Right lobe of liver (tissue), 6 donors: ENCODE measurements at regions not wholly inside any gene's neighbourhood (a gene's known extent, or its start where the extent isn't known, plus 50 kb on each side); places are given as distances from the start of the nearest gene placed in this dataset.
A peak's percentile ranks its signal among the peaks of the same experiment; 100 is the strongest.

Experiments used
- ATAC-seq, 4 donors: fragments of 200-7000 bp; cut with Tn5 transposase; one replicate each; pipeline ENCODE4 v1.9.1; 2020; ENCODE audit warnings: mild to moderate bottlenecking in 4 of 4, moderate library complexity in 4 of 4
- DNase-seq, 3 donors: peaks; one replicate each; pipeline ENCODE4 v3.0.0-alpha.2; 2020
- H3K27ac ChIP-seq, 3 donors: fragments of 200-600 bp; one replicate each; pipeline ENCODE4 v1.8.0; 2022
- H3K27me3 ChIP-seq, 2 donors: fragments of 200-600 bp; one replicate each; pipeline ENCODE4 v1.8.0; 2022
- H3K36me3 ChIP-seq, 4 donors: fragments of 200-600 bp; sonication (generic) in 1 of 4; one replicate each; pipeline versions ENCODE4 v1.5.1 to v1.8.0; 2017 to 2022; ENCODE audit warnings: control low read depth in 1 of 4
- H3K4me1 ChIP-seq, 4 donors: fragments of 200-600 bp; sonication (generic) in 1 of 4; one replicate each; pipeline versions ENCODE4 v1.5.1 to v1.8.0; 2017 to 2022; ENCODE audit warnings: control low read depth in 1 of 4
- H3K4me3 ChIP-seq, 3 donors: fragments of 200-600 bp; one replicate each; pipeline ENCODE4 v1.8.0; 2022
- H3K9me3 ChIP-seq, 4 donors: fragments of 200-600 bp; sonication (generic) in 1 of 4; one replicate each; pipeline versions ENCODE4 v1.5.1 to v1.8.0; 2017 to 2022; ENCODE audit warnings: control low read depth in 1 of 4
- CTCF ChIP-seq, 4 donors: fragments of 200-600 bp in 3 of 4; fragments of 450-650 bp in 1 of 4; IDR thresholded peaks; one replicate each; pipeline versions ENCODE4 v1.5.1 to v1.8.0; 2016 to 2022; ENCODE audit warnings: antibody characterized with exemption in 4 of 4, mild to moderate bottlenecking in 2 of 4
- POLR2A ChIP-seq: fragments of 450-650 bp; IDR thresholded peaks from one replicate; pipeline ENCODE4 v1.6.1; 2017; ENCODE audit warnings: antibody characterized with exemption, mild to moderate bottlenecking
- WGBS: methylation state at CpG from one replicate; pipeline ENCODE4 v1.1.6; 2018; ENCODE audit warnings: low coverage, low lambda C conversion rate; ENCODE audit not compliant: insufficient coverage; ENCODE audit errors: missing lambda C conversion rate; 5-methylcytosine and 5-hydroxymethylcytosine counted together
- intact Hi-C, 2 donors: fragments of 100-400 bp; cut with DNase I; formaldehyde crosslinking; loops; one replicate each; pipeline versions ENCODE4 v1.11.2 to v1.14.1; 2022
- donor health status: DM: no; HTN: yes; CAD: no.
- donor health status: DM: no; HTN: no; CAD: no.
- donor health status: DM: no; HTN: no; CAD: no.
- donor health status: DM: no; HTN: yes; CAD: no.
- donor health status: DM: no; HTN: yes; CAD: no.

GRCh38 chr12:24020397-24021163, 71.1 kb upstream of the SOX5 start:
- WGBS = 52% methylated on average over 11 of the region's 11 CpGs
- DNase-seq (peak in 2 of 3 donors; percentile 29 to 66), ATAC-seq (peak; percentile 77 to 81 (median 78))
- Histone ChIP-seq H3K36me3 (no peaks in the 10 kb centered on the region), H3K27me3 (no peaks in the 10 kb centered on the region), H3K27ac (peak overlapping the region in 1 of 3 donors; percentile 17), H3K4me1 (peaks cover 0 to 25% (median 3%) of the 10 kb centered on the region in 4 donors), H3K9me3 (no peaks in the 10 kb centered on the region), H3K4me3 (no peak overlapping the region)
- intact Hi-C loops = no loop called here
- TF ChIP-seq CTCF (IDR thresholded peaks at IDR 0.05) = no peak
- no peak for TF ChIP-seq POLR2A

GRCh38 chr12:24015833-24016160, 66.3 kb upstream of the SOX5 start:
- no peak overlapping the region for H3K4me3 ChIP-seq
- no peaks in the 10 kb centered on the region for H3K36me3 ChIP-seq
- no peak overlapping the region for H3K27ac ChIP-seq
- H3K4me1 ChIP-seq = peaks cover 0 to 10% (median 3%) of the 10 kb centered on the region in 4 donors
- H3K9me3 ChIP-seq = no peaks in the 10 kb centered on the region
- intact Hi-C loops = no loop called here
- DNase-seq (no peak), ATAC-seq (peak; percentile 29 to 64 (median 54))
- no peaks in the 10 kb centered on the region for H3K27me3 ChIP-seq
- 60% methylated on average over 1 of the region's 2 CpGs for WGBS
- no peak for TF ChIP-seq CTCF (IDR thresholded peaks at IDR 0.05)
- no peak for TF ChIP-seq POLR2A

GRCh38 chr12:24014915-24015832, 65.7 kb upstream of the SOX5 start:
- 78% methylated on average over 9 of the region's 10 CpGs for WGBS
- Histone ChIP-seq H3K9me3 (no peaks in the 10 kb centered on the region), H3K27me3 (no peaks in the 10 kb centered on the region), H3K27ac (no peak overlapping the region), H3K4me3 (no peak overlapping the region), H3K4me1 (peaks cover 0 to 4% (median under 1%) of the 10 kb centered on the region in 4 donors), H3K36me3 (no peaks in the 10 kb centered on the region)
- intact Hi-C loops = no loop called here
- TF ChIP-seq CTCF (IDR thresholded peaks at IDR 0.05) = no peak
- TF ChIP-seq POLR2A = no peak
- ATAC-seq (no peak), DNase-seq (no peak)

GRCh38 chr12:24014240-24014639, 64.8 kb upstream of the SOX5 start:
- intact Hi-C loops = no loop called here
- H3K27me3 ChIP-seq = no peaks in the 10 kb centered on the region
- no peak overlapping the region for H3K27ac ChIP-seq
- no peaks in the 10 kb centered on the region for H3K9me3 ChIP-seq
- H3K36me3 ChIP-seq = no peaks in the 10 kb centered on the region
- no peaks in the 10 kb centered on the region for H3K4me1 ChIP-seq
- H3K4me3 ChIP-seq = no peak overlapping the region
- no peak for ATAC-seq
- 93% methylated on average over 4 of the region's 4 CpGs for WGBS
- no peak for DNase-seq
- TF ChIP-seq POLR2A (no peak), CTCF (IDR thresholded peaks at IDR 0.05) (no peak)
